ENCODE measurements at regions not wholly inside any gene's neighbourhood (a gene's known extent, or its start where the extent isn't known, plus 50 kb on each side); places are given as distances from the start of the nearest gene placed in this dataset.

DNA sequence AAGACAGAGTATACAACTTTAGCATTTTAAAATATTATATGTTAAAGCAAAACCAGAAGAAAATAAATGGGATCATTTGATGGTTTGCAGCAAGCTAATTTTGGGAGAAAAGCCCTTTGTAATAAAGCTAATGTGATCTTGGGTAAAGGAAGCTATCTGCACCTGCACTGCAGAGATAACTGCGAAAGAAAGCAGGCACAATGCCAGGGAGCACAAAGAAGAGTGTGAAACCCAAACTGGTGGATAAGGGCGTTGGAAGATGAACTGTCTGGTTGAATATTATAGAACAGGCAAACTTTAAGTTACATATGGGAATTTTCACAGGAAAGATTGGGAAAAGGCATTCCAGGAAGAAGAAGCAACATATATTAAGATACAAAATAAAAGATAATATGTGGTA is 179.2 kb upstream of the KHDRBS2 start:
- TF ChIP-seq JUND (IDR thresholded peaks at IDR 0.05) (no peak), RCOR1 (IDR thresholded peaks at IDR 0.05; ENCODE audit: low read length) (no peak)
- TF ChIP-seq, protein P1, sequence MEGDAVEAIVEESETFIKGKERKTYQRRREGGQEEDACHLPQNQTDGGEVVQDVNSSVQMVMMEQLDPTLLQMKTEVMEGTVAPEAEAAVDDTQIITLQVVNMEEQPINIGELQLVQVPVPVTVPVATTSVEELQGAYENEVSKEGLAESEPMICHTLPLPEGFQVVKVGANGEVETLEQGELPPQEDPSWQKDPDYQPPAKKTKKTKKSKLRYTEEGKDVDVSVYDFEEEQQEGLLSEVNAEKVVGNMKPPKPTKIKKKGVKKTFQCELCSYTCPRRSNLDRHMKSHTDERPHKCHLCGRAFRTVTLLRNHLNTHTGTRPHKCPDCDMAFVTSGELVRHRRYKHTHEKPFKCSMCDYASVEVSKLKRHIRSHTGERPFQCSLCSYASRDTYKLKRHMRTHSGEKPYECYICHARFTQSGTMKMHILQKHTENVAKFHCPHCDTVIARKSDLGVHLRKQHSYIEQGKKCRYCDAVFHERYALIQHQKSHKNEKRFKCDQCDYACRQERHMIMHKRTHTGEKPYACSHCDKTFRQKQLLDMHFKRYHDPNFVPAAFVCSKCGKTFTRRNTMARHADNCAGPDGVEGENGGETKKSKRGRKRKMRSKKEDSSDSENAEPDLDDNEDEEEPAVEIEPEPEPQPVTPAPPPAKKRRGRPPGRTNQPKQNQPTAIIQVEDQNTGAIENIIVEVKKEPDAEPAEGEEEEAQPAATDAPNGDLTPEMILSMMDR (IDR thresholded peaks at IDR 0.05), result no peak
